GM18502 (cell line): ENCODE measurements at regions not wholly inside any gene's neighbourhood (a gene's known extent, or its start where the extent isn't known, plus 50 kb on each side); places are given as distances from the start of the nearest gene placed in this dataset.

Experiments used
- ATAC-seq: cut with Tn5 transposase; IDR thresholded peaks from one replicate; pipeline ENCODE4 v1.9.1; 2021; ENCODE audit warnings: mild to moderate bottlenecking; ENCODE audit not compliant: unreplicated experiment, poor library complexity

GRCh38 chr2:205937211-205937610 lies 148.8 kb downstream of the INO80D start:
- no peak for ATAC-seq

GRCh38 chr2:205936446-205936845 lies 149.5 kb downstream of the INO80D start:
- no peak for ATAC-seq

- no peak for ATAC-seq
Observed at GRCh38 chr2:205934443-205934842, 151.5 kb downstream of the INO80D start.

GRCh38 chr2:205932861-205933260 lies 153.1 kb downstream of the INO80D start:
- ATAC-seq = no peak

- ATAC-seq = no peak
Observed at GRCh38 chr2:205931388-205931787, 154.6 kb downstream of the INO80D start.

GRCh38 chr2:205930209-205930608 lies 155.8 kb downstream of the INO80D start:
- no peak for ATAC-seq

GRCh38 chr2:205929246-205929942 lies 156.6 kb downstream of the INO80D start:
- ATAC-seq = no peak

- peak; percentile 98 for ATAC-seq
Observed at GRCh38 chr2:205925373-205926337, 160.3 kb downstream of the INO80D start.

- no peak for ATAC-seq
Observed at GRCh38 chr2:205924676-205925075, 161.3 kb downstream of the INO80D start.

GRCh38 chr2:205915130-205915524 lies 170.8 kb downstream of the INO80D start:
- no peak for ATAC-seq

- ATAC-seq = no peak
Observed at GRCh38 chr2:205914213-205915129, 171.5 kb downstream of the INO80D start.

GRCh38 chr2:205913668-205914067 lies 172.3 kb downstream of the INO80D start:
- no peak for ATAC-seq

- ATAC-seq = no peak
Observed at GRCh38 chr2:205911306-205911705, 174.7 kb downstream of the INO80D start.

- no peak for ATAC-seq
Observed at GRCh38 chr2:205909184-205909572, 176.8 kb downstream of the INO80D start.

GRCh38 chr2:205908212-205909183 lies 177.5 kb downstream of the INO80D start:
- no peak for ATAC-seq

- ATAC-seq = no peak
Observed at GRCh38 chr2:205906419-205906818, 179.6 kb downstream of the INO80D start.

- ATAC-seq = no peak
Observed at GRCh38 chr2:205905576-205905975, 180.4 kb downstream of the INO80D start.

GRCh38 chr2:205904873-205905272 lies 181.1 kb downstream of the INO80D start:
- no peak for ATAC-seq

GRCh38 chr2:205903549-205904129 lies 182.3 kb downstream of the INO80D start:
- ATAC-seq = peak; percentile 86
